OCI-LY1 (cell line): ENCODE measurements at regions not wholly inside any gene's neighbourhood (a gene's known extent, or its start where the extent isn't known, plus 50 kb on each side); places are given as distances from the start of the nearest gene placed in this dataset.

ENCODE experiments used
- H2AFZ ChIP-seq: fragments of 200-600 bp; sonication (generic), shearing (Covaris generic); 2 replicates; pipeline ENCODE4 v1.6.0; 2014; ENCODE audit warnings: antibody characterized with exemption, mild to moderate bottlenecking, low read length
- H3F3A ChIP-seq: fragments of 200-600 bp; sonication (generic), shearing (Covaris generic); 2 replicates; pipeline ENCODE4 v1.6.0; 2014; ENCODE audit warnings: mild to moderate bottlenecking, antibody characterized with exemption, low read length, moderate library complexity; ENCODE audit not compliant: insufficient read depth
- H3K27ac ChIP-seq: fragments of 200-600 bp; sonication (generic); 2 replicates; pipeline ENCODE4 v1.5.1; 2014; ENCODE audit warnings: low read length, mixed run types, mild to moderate bottlenecking, low read depth; ENCODE audit not compliant: poor library complexity, severe bottlenecking
- H3K27me3 ChIP-seq: fragments of 200-600 bp; sonication (generic); 2 replicates; pipeline ENCODE4 v1.6.0; 2014; ENCODE audit warnings: antibody characterized with exemption, mild to moderate bottlenecking, low read length, moderate library complexity; ENCODE audit not compliant: insufficient read depth
- H3K36me3 ChIP-seq: fragments of 200-600 bp; sonication (generic); 2 replicates; pipeline ENCODE4 v1.6.1; 2014; ENCODE audit warnings: mild to moderate bottlenecking, antibody characterized with exemption, low read length, moderate library complexity, mixed read lengths; ENCODE audit not compliant: insufficient read depth
- H3K4me1 ChIP-seq: fragments of 200-600 bp; sonication (generic); 2 replicates; pipeline ENCODE4 v1.5.1; 2014; ENCODE audit warnings: mild to moderate bottlenecking, low read length, moderate library complexity; ENCODE audit not compliant: insufficient read depth, severe bottlenecking
- H3K4me2 ChIP-seq: fragments of 200-600 bp; sonication (generic), shearing (Covaris generic); 2 replicates; pipeline ENCODE4 v1.6.1; 2014; ENCODE audit warnings: low read length
- H3K4me3 ChIP-seq: fragments of 200-600 bp; sonication (generic); 2 replicates; pipeline ENCODE4 v1.5.1; 2014; ENCODE audit warnings: low read length, low read depth, mild to moderate bottlenecking, mixed read lengths; ENCODE audit not compliant: poor library complexity, severe bottlenecking
- H3K79me2 ChIP-seq: fragments of 200-600 bp; shearing (Covaris generic); 2 replicates; pipeline ENCODE4 v1.6.1; 2016; ENCODE audit warnings: mixed run types, low read length, mixed read lengths; ENCODE audit not compliant: insufficient read depth
- H3K9ac ChIP-seq: fragments of 200-600 bp; sonication (generic), shearing (Covaris generic); 2 replicates; pipeline ENCODE4 v1.6.1; 2014; ENCODE audit warnings: mild to moderate bottlenecking, low read length, mixed read lengths
- H3K9me2 ChIP-seq: fragments of 200-600 bp; sonication (generic), shearing (Covaris generic); 2 replicates; pipeline ENCODE4 v1.6.1; 2014; ENCODE audit warnings: low read depth, mild to moderate bottlenecking, low read length, mixed read lengths
- H3K9me3 ChIP-seq: fragments of 200-600 bp; shearing (Covaris generic); 2 replicates; pipeline ENCODE4 v1.6.1; 2014; ENCODE audit warnings: low read length, mixed read lengths
- H4K20me1 ChIP-seq: fragments of 200-600 bp; sonication (generic), shearing (Covaris generic); 2 replicates; pipeline ENCODE4 v1.6.0; 2016; ENCODE audit warnings: mild to moderate bottlenecking, low read length; ENCODE audit not compliant: insufficient read depth
- EZH2 ChIP-seq: fragments of 200-600 bp; sonication (generic), shearing (Covaris generic); IDR thresholded peaks from 2 replicates; pipeline ENCODE4 v1.8.0; 2017; ENCODE audit warnings: borderline replicate concordance, mixed run types, mild to moderate bottlenecking, antibody characterized with exemption, low read length, moderate library complexity, mixed read lengths
- TF ChIP-seq, protein P1 (sequence below): fragments of 200-600 bp; sonication (generic), shearing (Covaris generic); IDR thresholded peaks from 2 replicates; pipeline ENCODE4 v1.5.1; 2017; ENCODE audit warnings: mild to moderate bottlenecking, antibody characterized with exemption, low read length, moderate library complexity, mixed read lengths

DNA sequence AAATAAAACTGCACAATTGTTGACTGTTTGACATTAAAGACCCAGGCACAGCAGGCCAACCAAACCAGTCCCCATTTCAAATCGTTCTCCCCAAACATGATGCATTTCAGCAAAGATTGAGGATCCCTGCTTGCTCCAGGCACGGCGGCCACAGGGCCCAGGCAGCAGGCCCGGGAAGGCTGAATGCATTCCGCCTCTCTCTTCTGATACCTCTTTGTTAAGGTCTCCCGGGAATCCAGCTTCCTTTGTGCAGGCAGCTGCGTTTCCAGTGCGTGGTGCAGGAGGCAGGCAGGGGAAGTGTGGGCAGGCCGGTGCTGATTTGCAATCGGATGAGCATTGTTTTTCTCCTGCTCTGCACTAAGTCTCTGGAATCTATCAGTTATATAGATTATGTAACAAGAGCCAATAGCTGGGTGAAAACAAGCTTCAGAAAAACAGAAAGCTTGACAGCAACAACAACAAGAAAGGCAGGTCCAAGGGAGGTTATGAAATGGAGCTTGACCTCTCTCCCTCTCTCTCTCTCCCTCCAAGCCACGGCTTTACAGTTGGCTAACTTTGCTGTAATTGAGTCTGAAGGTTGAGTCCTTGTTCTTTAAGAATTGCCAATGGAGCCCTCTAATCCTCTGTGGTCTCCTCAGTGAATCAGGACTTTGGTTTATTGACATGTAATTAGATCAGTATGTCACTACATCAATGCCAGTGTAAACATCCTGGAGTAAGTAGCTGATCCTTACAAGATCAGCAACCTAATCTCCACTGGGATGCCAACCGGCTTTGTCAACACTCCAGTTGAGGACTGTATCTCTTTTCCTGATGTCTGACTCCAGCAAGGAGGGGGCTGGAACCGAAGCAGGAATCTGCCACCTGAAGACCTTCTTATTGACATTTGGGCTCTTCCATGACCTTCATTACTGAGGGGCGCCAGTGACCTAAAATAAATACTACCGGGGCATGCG, 338.0 kb downstream of the TEX29 start:
- no peak overlapping the region for H3K9ac ChIP-seq
- H3K4me1 ChIP-seq, result no peaks in the 10 kb centered on the region
- no peaks in the 10 kb centered on the region for H3K79me2 ChIP-seq
- no peak overlapping the region for H3K4me2 ChIP-seq
- no peaks in the 10 kb centered on the region for H3K9me3 ChIP-seq
- no peaks in the 10 kb centered on the region for H3F3A ChIP-seq
- no peaks in the 10 kb centered on the region; the same call in 1 of the 2 replicates for H3K27me3 ChIP-seq
- H3K27ac ChIP-seq, result no peak overlapping the region
- TF ChIP-seq, protein P1, sequence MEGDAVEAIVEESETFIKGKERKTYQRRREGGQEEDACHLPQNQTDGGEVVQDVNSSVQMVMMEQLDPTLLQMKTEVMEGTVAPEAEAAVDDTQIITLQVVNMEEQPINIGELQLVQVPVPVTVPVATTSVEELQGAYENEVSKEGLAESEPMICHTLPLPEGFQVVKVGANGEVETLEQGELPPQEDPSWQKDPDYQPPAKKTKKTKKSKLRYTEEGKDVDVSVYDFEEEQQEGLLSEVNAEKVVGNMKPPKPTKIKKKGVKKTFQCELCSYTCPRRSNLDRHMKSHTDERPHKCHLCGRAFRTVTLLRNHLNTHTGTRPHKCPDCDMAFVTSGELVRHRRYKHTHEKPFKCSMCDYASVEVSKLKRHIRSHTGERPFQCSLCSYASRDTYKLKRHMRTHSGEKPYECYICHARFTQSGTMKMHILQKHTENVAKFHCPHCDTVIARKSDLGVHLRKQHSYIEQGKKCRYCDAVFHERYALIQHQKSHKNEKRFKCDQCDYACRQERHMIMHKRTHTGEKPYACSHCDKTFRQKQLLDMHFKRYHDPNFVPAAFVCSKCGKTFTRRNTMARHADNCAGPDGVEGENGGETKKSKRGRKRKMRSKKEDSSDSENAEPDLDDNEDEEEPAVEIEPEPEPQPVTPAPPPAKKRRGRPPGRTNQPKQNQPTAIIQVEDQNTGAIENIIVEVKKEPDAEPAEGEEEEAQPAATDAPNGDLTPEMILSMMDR, result no peak
- no peak for TF ChIP-seq EZH2
- H4K20me1 ChIP-seq, result no peaks in the 10 kb centered on the region
- H3K36me3 ChIP-seq, result no peaks in the 10 kb centered on the region
- H3K4me3 ChIP-seq, result no peak overlapping the region
- no peaks in the 10 kb centered on the region for H3K9me2 ChIP-seq
- H2AFZ ChIP-seq, result no peak overlapping the region

GRCh38 chr13:111659219-111659775, 338.9 kb downstream of the TEX29 start:
- Histone ChIP-seq H4K20me1 (no peaks in the 10 kb centered on the region), H3K4me3 (no peak overlapping the region), H3K9me2 (no peaks in the 10 kb centered on the region), H2AFZ (no peak overlapping the region), H3K4me2 (no peak overlapping the region), H3K9ac (no peak overlapping the region), H3K27ac (no peak overlapping the region), H3K9me3 (no peaks in the 10 kb centered on the region), H3K27me3 (no peaks in the 10 kb centered on the region; the same call in 1 of the 2 replicates), H3K4me1 (no peaks in the 10 kb centered on the region), H3F3A (no peaks in the 10 kb centered on the region), H3K36me3 (no peaks in the 10 kb centered on the region), H3K79me2 (no peaks in the 10 kb centered on the region)
- TF ChIP-seq EZH2, result no peak
- TF ChIP-seq, protein P1, result no peak

DNA sequence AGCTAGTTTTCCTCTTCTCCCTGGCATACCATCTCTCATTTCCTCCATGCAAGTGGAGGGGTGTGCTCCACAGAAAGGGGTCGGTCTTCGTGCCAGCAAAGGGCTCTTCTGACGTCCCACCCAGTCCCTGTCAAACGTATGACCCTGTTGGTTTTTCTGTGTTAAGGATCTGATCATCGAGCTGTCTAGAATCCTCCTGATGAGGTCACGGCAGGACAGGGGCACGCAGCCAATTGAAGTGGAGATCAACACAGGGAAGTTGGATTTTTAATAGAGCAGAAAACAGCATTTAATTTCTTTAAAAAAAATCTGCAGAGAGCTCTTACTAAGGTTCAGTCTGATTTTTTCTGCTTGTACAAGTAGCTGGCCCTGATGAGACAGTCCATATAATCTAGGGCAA, 339.4 kb downstream of the TEX29 start:
- no peaks in the 10 kb centered on the region for H3K9me3 ChIP-seq
- TF ChIP-seq EZH2, result no peak
- TF ChIP-seq, protein P1, result no peak
- no peaks in the 10 kb centered on the region for H3F3A ChIP-seq
- H3K27me3 ChIP-seq, result no peaks in the 10 kb centered on the region; the same call in 1 of the 2 replicates
- H3K36me3 ChIP-seq, result no peaks in the 10 kb centered on the region
- no peak overlapping the region for H3K9ac ChIP-seq
- H3K79me2 ChIP-seq, result no peaks in the 10 kb centered on the region
- no peaks in the 10 kb centered on the region for H4K20me1 ChIP-seq
- no peak overlapping the region for H3K4me2 ChIP-seq
- H3K4me1 ChIP-seq, result no peaks in the 10 kb centered on the region
- no peaks in the 10 kb centered on the region for H3K9me2 ChIP-seq
- H3K27ac ChIP-seq, result no peak overlapping the region
- H2AFZ ChIP-seq, result no peak overlapping the region
- H3K4me3 ChIP-seq, result no peak overlapping the region
